Stimulated activated CD8-positive, alpha-beta memory T cell treated with anti-CD3 and anti-CD28 coated beads, Interleukin-7, amount 100 ng/mL, for 4 hours (primary cell): ENCODE measurements at regions not wholly inside any gene's neighbourhood (a gene's known extent, or its start where the extent isn't known, plus 50 kb on each side); places are given as distances from the start of the nearest gene placed in this dataset.

Experiments used
- DNase-seq, 2 donors: peaks; one replicate each; pipeline ENCODE4 v3.0.0-alpha.2; 2020; ENCODE audit warnings: low read depth in 2 of 2

GRCh38 chr3:148280623-148281242 lies 417.0 kb upstream of the AGTR1 start:
- DNase-seq: peak in 1 of 2 donors; percentile 1

- DNase-seq: no peak
Measured at GRCh38 chr3:148289159-148289558, 408.5 kb upstream of the AGTR1 start.

GRCh38 chr3:148297013-148297412 lies 400.7 kb upstream of the AGTR1 start:
- DNase-seq: no peak

GRCh38 chr3:148307443-148307843 lies 390.3 kb upstream of the AGTR1 start:
- DNase-seq: no peak

- DNase-seq: no peak
Measured at GRCh38 chr3:148309390-148310035, 388.2 kb upstream of the AGTR1 start.

GRCh38 chr3:148315756-148316155 lies 381.9 kb upstream of the AGTR1 start:
- no peak for DNase-seq

GRCh38 chr3:148318240-148318639 lies 379.5 kb upstream of the AGTR1 start:
- DNase-seq: no peak

GRCh38 chr3:148319161-148319915 lies 378.4 kb upstream of the AGTR1 start:
- no peak for DNase-seq

- no peak for DNase-seq
Measured at GRCh38 chr3:148319960-148320359, 377.7 kb upstream of the AGTR1 start.

- DNase-seq: no peak
Measured at GRCh38 chr3:148329481-148330235, 368.0 kb upstream of the AGTR1 start.

- no peak for DNase-seq
Measured at GRCh38 chr3:148330542-148330941, 367.2 kb upstream of the AGTR1 start.

- no peak for DNase-seq
Measured at GRCh38 chr3:148331081-148331846, 366.4 kb upstream of the AGTR1 start.

GRCh38 chr3:148332509-148332908 lies 365.2 kb upstream of the AGTR1 start:
- DNase-seq: no peak

- DNase-seq: no peak
Measured at GRCh38 chr3:148333091-148333490, 364.6 kb upstream of the AGTR1 start.

GRCh38 chr3:148335612-148336011 lies 362.1 kb upstream of the AGTR1 start:
- no peak for DNase-seq

- DNase-seq: no peak
Measured at GRCh38 chr3:148343416-148343815, 354.3 kb upstream of the AGTR1 start.

- no peak for DNase-seq
Measured at GRCh38 chr3:148344521-148344920, 353.2 kb upstream of the AGTR1 start.

GRCh38 chr3:148360051-148360450 lies 337.7 kb upstream of the AGTR1 start:
- no peak for DNase-seq

- DNase-seq: no peak
Measured at GRCh38 chr3:148366743-148367410, 330.8 kb upstream of the AGTR1 start.

- DNase-seq: no peak
Measured at GRCh38 chr3:148367756-148368155, 329.9 kb upstream of the AGTR1 start.

- no peak for DNase-seq
Measured at GRCh38 chr3:148369381-148369780, 328.3 kb upstream of the AGTR1 start.
